Small intestine (tissue), 7 donors: ENCODE measurements at regions not wholly inside any gene's neighbourhood (a gene's known extent, or its start where the extent isn't known, plus 50 kb on each side); places are given as distances from the start of the nearest gene placed in this dataset.
A peak's percentile ranks its signal among the peaks of the same experiment; 100 is the strongest.

Experiments used
- DNase-seq, 2 donors: peaks; one replicate each; pipeline versions ENCODE4 v3.0.0 to v3.0.0-alpha.2; 2013
- FAIRE-seq: peaks from 2 replicates; lab custom pipeline; 2012; peaks lifted over from hg19 to GRCh38; lab: Jason Lieb, UNC
- H3K27ac ChIP-seq, 3 donors: one replicate each; pipeline ENCODE4 v1.5.1; 2013; ENCODE audit warnings: low read length in 2 of 3, mild to moderate bottlenecking in 2 of 3, control low read depth in 1 of 3, inconsistent platforms in 1 of 3, low read depth in 1 of 3, moderate library complexity in 1 of 3
- H3K27me3 ChIP-seq, 3 donors: one replicate each; pipeline ENCODE4 v1.6.1; 2013; ENCODE audit warnings: low read length in 3 of 3, inconsistent platforms in 1 of 3; ENCODE audit not compliant: control insufficient read depth in 3 of 3, insufficient read depth in 3 of 3
- H3K36me3 ChIP-seq, 3 donors: one replicate each; pipeline ENCODE4 v1.6.1; 2013; ENCODE audit warnings: low read length in 3 of 3, inconsistent platforms in 1 of 3, low read depth in 1 of 3, mild to moderate bottlenecking in 1 of 3, moderate library complexity in 1 of 3; ENCODE audit not compliant: control insufficient read depth in 3 of 3, insufficient read depth in 2 of 3
- H3K4me1 ChIP-seq, 3 donors: one replicate each; pipeline ENCODE4 v1.6.1; 2013; ENCODE audit warnings: low read length in 2 of 3, inconsistent platforms in 1 of 3, low read depth in 1 of 3, mild to moderate bottlenecking in 1 of 3, moderate library complexity in 1 of 3; ENCODE audit not compliant: control insufficient read depth in 3 of 3, insufficient read depth in 2 of 3
- H3K4me3 ChIP-seq, 3 donors: one replicate each; pipeline ENCODE4 v1.5.1; 2013; ENCODE audit warnings: low read length in 3 of 3, control low read depth in 1 of 3, inconsistent platforms in 1 of 3, low read depth in 1 of 3, mild to moderate bottlenecking in 1 of 3, moderate library complexity in 1 of 3
- H3K9me3 ChIP-seq, 2 donors: one replicate each; pipeline ENCODE4 v1.6.1; 2013; ENCODE audit warnings: low read depth in 1 of 2, low read length in 1 of 2; ENCODE audit not compliant: control insufficient read depth in 2 of 2, insufficient read depth in 1 of 2
- WGBS, 3 donors: extraction: QIAGEN DNeasy Blood & Tissue Kit; methylation state at CpG; one replicate each; pipeline ENCODE4 v1.1.7; 2013; 5-methylcytosine and 5-hydroxymethylcytosine counted together
- donor health status: healthy with polysubstance abuse.
- donor health status: control.
- donor health status: control.
- donor health status: Bipolar disorder and iron deficiency.
- donor health status: healthy.

DNA sequence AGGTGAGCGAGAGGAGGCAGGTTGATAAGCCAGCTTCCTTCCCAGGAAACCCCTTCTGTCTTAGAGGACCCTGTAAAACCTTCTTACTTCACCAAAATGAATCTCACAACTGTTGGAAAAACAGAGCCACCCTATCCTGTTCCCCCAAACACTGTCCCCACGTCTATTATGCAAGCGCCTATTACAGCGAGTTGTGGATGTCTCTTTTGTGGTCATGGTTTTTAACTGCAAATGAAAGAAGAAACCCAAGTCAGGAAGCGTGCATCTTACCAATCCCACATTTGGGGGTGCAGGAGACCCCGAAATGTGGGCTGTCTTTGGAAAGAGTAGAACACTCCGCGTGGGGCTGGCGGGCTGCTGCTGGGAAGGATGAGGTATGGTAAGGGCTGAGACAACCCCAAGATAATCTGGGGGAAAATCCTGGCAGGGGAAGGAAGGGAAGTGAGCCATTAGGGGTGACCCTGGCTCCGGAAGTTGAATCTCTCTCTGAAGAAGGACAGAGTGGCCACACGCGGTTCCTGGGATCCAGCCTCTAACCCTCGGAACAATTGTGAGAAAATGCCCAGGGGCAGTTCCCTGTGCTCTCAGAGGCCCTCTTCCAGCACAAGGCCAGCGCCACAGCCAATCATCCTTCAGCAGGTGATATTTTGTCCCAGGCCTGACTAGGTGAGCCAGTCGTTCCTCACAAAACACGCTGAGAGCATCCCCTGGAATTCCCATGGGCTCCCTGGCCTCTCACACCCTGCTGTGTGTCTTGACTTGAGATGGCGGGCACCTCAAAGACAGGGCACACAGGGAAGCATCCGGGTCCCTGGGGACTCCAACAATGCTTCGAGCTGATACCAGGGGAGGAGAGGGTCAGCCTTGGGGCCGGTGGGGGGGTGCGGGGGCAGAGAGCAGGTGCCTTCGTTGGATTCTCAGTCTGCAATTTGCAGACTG lies 168.5 kb upstream of the IRF2BP2 start:
- FAIRE-seq (no peak), DNase-seq (peak; percentile 44 to 66)
- 72 to 76% (median 73%) methylated on average over 22 of the region's 22 CpGs for WGBS, 3 donors

GRCh38 chr1:234777856-234778220 lies 167.9 kb upstream of the IRF2BP2 start:
- Histone ChIP-seq H3K9me3 (peaks cover 0 to 12% of the 10 kb centered on the region in 2 donors), H3K27me3 (peaks cover 0 to 5% (median 0%) of the 10 kb centered on the region in 3 donors), H3K4me1 (peaks cover 0 to 20% (median 0%) of the 10 kb centered on the region in 3 donors), H3K4me3 (no peak overlapping the region), H3K36me3 (no peaks in the 10 kb centered on the region), H3K27ac (no peak overlapping the region)
- DNase-seq (no peak), FAIRE-seq (no peak)
- WGBS, 3 donors = 15 to 57% (median 34%) methylated on average over 1 of the region's 1 CpG

More for the DNA sequence above, 168.5 kb upstream of the IRF2BP2 start:
- Histone ChIP-seq H3K36me3 (no peaks in the 10 kb centered on the region), H3K27ac (no peak overlapping the region), H3K4me3 (no peak overlapping the region), H3K27me3 (peaks cover 0 to 5% (median 0%) of the 10 kb centered on the region in 3 donors), H3K4me1 (peaks cover 0 to 20% (median 0%) of the 10 kb centered on the region in 3 donors), H3K9me3 (peaks cover 0 to 11% of the 10 kb centered on the region in 2 donors)

- 69 to 74% (median 74%) methylated on average over 14 of the region's 14 CpGs for WGBS, 3 donors
- Histone ChIP-seq H3K27me3 (peaks cover 0 to 5% (median 0%) of the 10 kb centered on the region in 3 donors), H3K4me3 (no peak overlapping the region), H3K9me3 (peaks cover 0 to 12% of the 10 kb centered on the region in 2 donors), H3K27ac (no peak overlapping the region), H3K4me1 (peaks cover 0 to 26% (median 0%) of the 10 kb centered on the region in 3 donors), H3K36me3 (no peaks in the 10 kb centered on the region)
- DNase-seq (peak; percentile 7 to 24), FAIRE-seq (no peak)
Observed at GRCh38 chr1:234776876-234777855, 167.2 kb upstream of the IRF2BP2 start.

GRCh38 chr1:234776256-234776875 lies 166.4 kb upstream of the IRF2BP2 start:
- WGBS, 3 donors = 93 to 94% (median 93%) methylated on average over 12 of the region's 12 CpGs
- FAIRE-seq (no peak), DNase-seq (no peak)

DNA sequence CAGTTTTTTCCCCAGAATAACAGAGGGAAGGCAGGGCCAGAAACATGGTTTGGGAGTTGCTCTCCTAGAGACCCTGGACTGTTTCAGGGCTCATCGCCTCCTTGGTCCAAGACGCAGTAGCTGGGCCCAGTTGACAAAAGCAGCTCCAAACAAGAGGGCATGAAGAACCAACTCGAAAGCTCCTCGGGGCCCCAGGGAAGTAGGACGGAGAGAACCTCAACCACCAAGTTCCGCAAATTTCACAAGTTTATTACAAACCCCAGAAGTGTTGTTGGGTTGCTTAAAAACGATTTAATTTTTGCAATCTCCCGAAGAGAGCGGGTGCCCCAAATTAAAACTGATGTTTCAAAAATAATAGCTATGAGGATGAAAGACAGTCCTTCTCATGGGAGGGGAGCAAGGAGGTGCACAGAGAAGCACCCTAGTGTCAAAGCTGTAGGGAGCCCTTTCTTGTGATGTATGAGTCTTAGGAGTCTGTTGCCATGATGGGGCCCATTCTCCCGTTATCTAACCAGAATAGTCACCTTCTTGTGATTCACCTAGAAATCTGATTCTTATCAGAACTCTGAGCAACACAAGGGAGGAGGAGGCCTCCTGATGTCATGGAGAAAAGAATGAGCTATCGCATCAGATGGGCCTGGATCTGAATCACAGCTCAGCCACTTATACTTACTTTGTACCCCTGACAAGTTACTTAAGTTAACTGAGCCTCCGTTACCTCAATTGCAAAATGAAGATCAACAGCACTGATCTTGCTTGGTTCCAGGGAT lies 165.7 kb upstream of the IRF2BP2 start:
- H3K9me3 ChIP-seq = peaks cover 0 to 12% of the 10 kb centered on the region in 2 donors
- H3K36me3 ChIP-seq = no peaks in the 10 kb centered on the region
- H3K27ac ChIP-seq = no peak overlapping the region
- DNase-seq (no peak), FAIRE-seq (no peak)
- H3K27me3 ChIP-seq = peaks cover 0 to 3% (median 0%) of the 10 kb centered on the region in 3 donors
- peaks cover 0 to 25% (median 0%) of the 10 kb centered on the region in 3 donors for H3K4me1 ChIP-seq
- H3K4me3 ChIP-seq = no peak overlapping the region
- WGBS, 3 donors = 90 to 97% (median 95%) methylated on average over 12 of the region's 12 CpGs

More at GRCh38 chr1:234776256-234776875, 166.4 kb upstream of the IRF2BP2 start:
- Histone ChIP-seq H3K27me3 (peaks cover 0 to 3% (median 0%) of the 10 kb centered on the region in 3 donors), H3K4me3 (no peak overlapping the region), H3K36me3 (no peaks in the 10 kb centered on the region), H3K27ac (no peak overlapping the region), H3K4me1 (peaks cover 0 to 30% (median 0%) of the 10 kb centered on the region in 3 donors), H3K9me3 (peaks cover 0 to 12% of the 10 kb centered on the region in 2 donors)

GRCh38 chr1:234774971-234775370 lies 165.0 kb upstream of the IRF2BP2 start:
- 77 to 92% (median 88%) methylated on average over 2 of the region's 2 CpGs for WGBS, 3 donors
- Histone ChIP-seq H3K27me3 (peaks cover 0 to 3% (median 0%) of the 10 kb centered on the region in 3 donors), H3K27ac (no peak overlapping the region), H3K9me3 (peaks cover 0 to 12% of the 10 kb centered on the region in 2 donors), H3K4me3 (no peak overlapping the region), H3K36me3 (no peaks in the 10 kb centered on the region), H3K4me1 (peaks cover 0 to 31% (median 0%) of the 10 kb centered on the region in 3 donors)
- DNase-seq (no peak), FAIRE-seq (no peak)

GRCh38 chr1:234773936-234774677 lies 164.1 kb upstream of the IRF2BP2 start:
- 96 to 97% (median 97%) methylated on average over 4 of the region's 4 CpGs for WGBS, 3 donors
- Histone ChIP-seq H3K27ac (no peak overlapping the region), H3K9me3 (peaks cover 0 to 12% of the 10 kb centered on the region in 2 donors), H3K27me3 (peaks cover 0 to 3% (median 0%) of the 10 kb centered on the region in 3 donors), H3K36me3 (no peaks in the 10 kb centered on the region), H3K4me1 (peaks cover 0 to 39% (median 0%) of the 10 kb centered on the region in 3 donors), H3K4me3 (no peak overlapping the region)
- FAIRE-seq (no peak), DNase-seq (no peak)
